Renal cortical epithelial cell (primary cell): ENCODE measurements at regions not wholly inside any gene's neighbourhood (a gene's known extent, or its start where the extent isn't known, plus 50 kb on each side); places are given as distances from the start of the nearest gene placed in this dataset.

ENCODE experiments used
- DNase-seq: peaks from one replicate; pipeline ENCODE4 v3.0.0-alpha.2; 2011; ENCODE audit warnings: low read depth

GRCh38 chr2:5067816-5068215 lies 624.4 kb upstream of the SOX11 start:
- no peak for DNase-seq

- peak; percentile 47 for DNase-seq
Measured at GRCh38 chr2:5070257-5070656, 621.9 kb upstream of the SOX11 start.

GRCh38 chr2:5074733-5075132 lies 617.5 kb upstream of the SOX11 start:
- DNase-seq = no peak

- DNase-seq = no peak
Measured at GRCh38 chr2:5076599-5076998, 615.6 kb upstream of the SOX11 start.

- DNase-seq = no peak
Measured at GRCh38 chr2:5077479-5078089, 614.6 kb upstream of the SOX11 start.

- no peak for DNase-seq
Measured at GRCh38 chr2:5083402-5083801, 608.8 kb upstream of the SOX11 start.

- no peak for DNase-seq
Measured at GRCh38 chr2:5089409-5089808, 602.8 kb upstream of the SOX11 start.

GRCh38 chr2:5093056-5093455 lies 599.1 kb upstream of the SOX11 start:
- no peak for DNase-seq

- DNase-seq = no peak
Measured at GRCh38 chr2:5093518-5093917, 598.7 kb upstream of the SOX11 start.

- no peak for DNase-seq
Measured at GRCh38 chr2:5094192-5094591, 598.0 kb upstream of the SOX11 start.

GRCh38 chr2:5098286-5098685 lies 593.9 kb upstream of the SOX11 start:
- DNase-seq = no peak

- no peak for DNase-seq
Measured at GRCh38 chr2:5102823-5103222, 589.4 kb upstream of the SOX11 start.

- no peak for DNase-seq
Measured at GRCh38 chr2:5111581-5111980, 580.6 kb upstream of the SOX11 start.

- DNase-seq = no peak
Measured at GRCh38 chr2:5119046-5119445, 573.1 kb upstream of the SOX11 start.

GRCh38 chr2:5121121-5121520 lies 571.1 kb upstream of the SOX11 start:
- no peak for DNase-seq

- DNase-seq = no peak
Measured at GRCh38 chr2:5121642-5122041, 570.5 kb upstream of the SOX11 start.

GRCh38 chr2:5123582-5124196 lies 568.5 kb upstream of the SOX11 start:
- no peak for DNase-seq

- DNase-seq = no peak
Measured at GRCh38 chr2:5125017-5125730, 567.0 kb upstream of the SOX11 start.

GRCh38 chr2:5132281-5132680 lies 559.9 kb upstream of the SOX11 start:
- DNase-seq = no peak

GRCh38 chr2:5140347-5140746 lies 551.8 kb upstream of the SOX11 start:
- peak; percentile 32 for DNase-seq

- no peak for DNase-seq
Measured at GRCh38 chr2:5144159-5144558, 548.0 kb upstream of the SOX11 start.

- DNase-seq = no peak
Measured at GRCh38 chr2:5145053-5145452, 547.1 kb upstream of the SOX11 start.

- DNase-seq = peak; percentile 66
Measured at GRCh38 chr2:5145801-5146200, 546.4 kb upstream of the SOX11 start.
